NCI-H2171 (cell line): ENCODE measurements at regions not wholly inside any gene's neighbourhood (a gene's known extent, or its start where the extent isn't known, plus 50 kb on each side); places are given as distances from the start of the nearest gene placed in this dataset.

Source experiments
- DNase-seq: peaks from one replicate; lab custom pipeline; 2025; lab: John Stamatoyannopoulos, UW

DNA sequence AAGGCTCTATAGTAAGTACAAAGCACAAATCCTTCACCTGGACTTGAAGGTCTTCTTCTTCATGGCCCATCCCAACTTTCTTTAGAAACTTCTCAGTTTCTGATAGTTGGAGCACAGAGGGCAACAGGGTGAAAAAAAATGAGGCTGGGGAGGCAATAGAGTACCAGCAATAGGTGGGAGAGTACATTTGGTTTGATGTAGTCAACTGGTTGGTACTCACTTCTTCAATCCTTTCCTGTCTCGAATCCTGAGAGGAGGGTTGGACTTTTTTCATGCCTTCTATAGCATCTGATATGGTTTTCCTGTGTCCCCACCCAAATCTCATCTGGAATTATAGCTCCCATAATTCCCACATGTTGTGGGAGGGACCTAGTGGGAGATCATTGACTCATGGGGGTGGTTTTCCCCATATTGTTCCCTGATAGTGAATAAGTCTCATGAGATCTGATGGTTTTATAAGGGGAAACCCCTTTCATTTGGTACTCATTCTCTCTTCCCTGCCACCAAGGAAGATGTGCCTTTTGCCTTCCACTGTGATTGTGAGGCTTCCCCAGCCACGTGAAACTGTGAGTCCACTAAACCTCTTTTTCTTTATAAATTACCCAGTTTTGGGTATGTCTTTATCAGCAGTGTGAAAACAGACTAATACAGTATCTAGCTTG is 75.9 kb upstream of the LCLAT1 start:
- DNase-seq = no peak

- DNase-seq = no peak
These were observed 75.2 kb upstream of the LCLAT1 start for GRCh38 chr2:30371772-30372373.

DNA sequence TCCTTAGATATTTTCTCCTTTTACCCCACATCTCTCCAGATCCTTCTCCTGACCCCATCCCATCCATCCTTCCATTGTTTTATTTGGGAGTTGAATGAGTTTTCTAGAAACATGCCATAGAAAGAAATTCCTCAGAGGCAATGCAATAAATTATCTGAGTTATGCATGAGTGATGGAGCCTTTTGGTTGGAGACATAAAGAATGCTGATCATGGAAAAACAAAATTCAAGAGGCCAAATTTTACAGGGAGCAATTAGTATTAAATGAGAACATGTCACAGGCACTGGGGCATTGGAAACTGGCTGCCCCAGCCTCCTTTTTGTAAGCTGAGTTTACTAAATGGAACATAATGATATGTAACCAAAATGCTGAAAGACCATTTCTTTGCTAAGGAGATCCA is 74.2 kb upstream of the LCLAT1 start:
- no peak for DNase-seq

- no peak for DNase-seq
These were observed 73.2 kb upstream of the LCLAT1 start for GRCh38 chr2:30373881-30374302.

DNA sequence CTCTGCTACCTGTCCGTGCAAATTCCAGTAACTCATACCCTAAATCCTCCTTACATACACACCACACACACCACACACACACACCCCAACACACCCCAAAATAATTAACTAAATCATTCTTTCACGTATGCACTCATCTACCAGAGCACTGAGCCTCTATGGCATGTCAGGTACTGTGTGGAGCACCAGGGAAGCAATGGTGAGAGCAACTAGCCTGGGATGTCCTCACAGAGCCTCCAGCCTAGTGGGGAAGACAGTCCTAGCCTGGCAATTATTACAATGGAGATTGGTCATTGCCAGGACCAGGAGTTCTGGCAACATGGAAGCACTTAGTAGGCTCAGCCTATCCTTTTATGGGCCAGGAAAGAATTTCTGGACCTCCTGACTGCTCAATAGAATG is 72.7 kb upstream of the LCLAT1 start:
- no peak for DNase-seq

- DNase-seq = no peak
These were observed 71.1 kb upstream of the LCLAT1 start for GRCh38 chr2:30375915-30376314.

GRCh38 chr2:30379481-30379880 is 67.6 kb upstream of the LCLAT1 start:
- no peak for DNase-seq

- no peak for DNase-seq
These were observed 66.2 kb upstream of the LCLAT1 start for GRCh38 chr2:30380824-30381223.

- DNase-seq = no peak
These were observed 64.8 kb upstream of the LCLAT1 start for GRCh38 chr2:30382162-30382783.

DNA sequence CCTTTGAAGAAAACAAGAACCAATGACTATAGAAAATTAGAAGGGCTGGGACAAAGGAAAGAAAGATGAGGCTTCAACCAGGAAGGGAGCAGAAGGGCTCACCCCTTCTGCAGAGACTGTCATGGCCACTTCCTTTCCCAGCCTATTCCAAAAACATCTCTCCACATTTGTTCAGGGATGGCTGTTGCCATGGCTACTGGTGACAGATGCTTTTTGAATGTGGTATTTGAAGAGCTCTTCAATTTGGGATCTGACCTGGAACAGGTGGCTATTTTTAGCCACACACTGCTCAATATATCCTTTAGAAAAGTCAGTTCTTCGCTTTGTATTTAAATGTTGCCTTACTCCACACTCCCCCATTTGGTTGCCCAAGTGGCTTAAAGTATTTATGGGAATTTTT is 64.1 kb upstream of the LCLAT1 start:
- peak; percentile 33 for DNase-seq

DNA sequence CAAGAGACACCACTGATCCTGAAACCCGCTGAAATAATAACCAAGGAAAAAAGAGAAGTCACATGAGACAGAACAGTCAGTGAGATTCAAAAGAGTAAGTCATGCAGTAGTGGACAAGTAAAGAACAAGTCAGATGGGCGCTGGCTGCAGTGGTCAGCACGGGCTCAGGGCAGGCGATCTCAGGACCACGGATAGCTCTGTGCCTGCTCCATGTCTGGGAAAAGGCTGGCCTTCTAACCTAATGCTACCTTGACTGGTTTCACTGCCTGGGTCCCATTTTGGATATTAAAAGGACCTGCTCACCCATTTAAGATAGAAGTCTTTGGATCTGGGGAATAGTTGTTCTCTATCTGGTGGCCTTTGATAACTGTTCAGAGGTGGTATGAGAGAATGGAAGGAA is 61.7 kb upstream of the LCLAT1 start:
- DNase-seq = no peak

DNA sequence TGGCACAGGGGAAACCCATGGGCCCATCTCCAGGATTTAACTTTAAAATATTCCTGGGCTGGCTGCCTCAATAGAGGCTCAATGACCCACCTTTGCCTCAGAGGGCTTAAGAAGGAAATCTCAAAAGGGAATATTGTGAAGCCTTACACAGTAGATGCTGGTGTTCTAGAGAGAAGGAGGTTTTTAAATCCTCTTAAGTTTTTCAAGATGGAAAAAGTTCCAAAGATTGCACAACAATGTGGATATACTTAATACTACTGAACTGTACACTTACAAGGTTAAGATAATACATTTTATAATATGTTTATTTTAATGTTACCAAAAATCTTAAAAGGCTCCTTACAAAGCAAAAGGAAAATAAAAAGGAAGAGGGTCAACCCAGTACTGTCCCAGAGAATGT is 54.9 kb upstream of the LCLAT1 start:
- DNase-seq = no peak

DNA sequence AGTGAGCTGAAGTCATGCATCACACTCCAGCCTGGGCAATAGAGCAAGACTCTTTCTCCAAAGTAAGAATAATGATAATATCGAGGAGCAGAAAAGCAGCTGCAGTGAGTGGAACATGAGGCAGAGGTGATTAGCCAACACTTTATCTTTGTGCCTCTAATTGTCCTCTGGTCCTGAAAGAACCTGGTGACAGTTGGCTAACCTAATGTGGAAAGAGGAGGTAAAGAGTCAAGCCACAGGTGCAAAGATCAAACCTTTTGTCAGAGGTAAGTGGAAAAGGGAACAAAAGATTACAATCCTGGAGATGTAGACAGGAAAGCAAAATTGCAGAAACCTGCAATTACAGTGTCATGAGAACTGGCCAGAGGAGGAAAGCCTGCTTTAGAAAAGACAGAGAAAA is 53.5 kb upstream of the LCLAT1 start:
- no peak for DNase-seq

DNA sequence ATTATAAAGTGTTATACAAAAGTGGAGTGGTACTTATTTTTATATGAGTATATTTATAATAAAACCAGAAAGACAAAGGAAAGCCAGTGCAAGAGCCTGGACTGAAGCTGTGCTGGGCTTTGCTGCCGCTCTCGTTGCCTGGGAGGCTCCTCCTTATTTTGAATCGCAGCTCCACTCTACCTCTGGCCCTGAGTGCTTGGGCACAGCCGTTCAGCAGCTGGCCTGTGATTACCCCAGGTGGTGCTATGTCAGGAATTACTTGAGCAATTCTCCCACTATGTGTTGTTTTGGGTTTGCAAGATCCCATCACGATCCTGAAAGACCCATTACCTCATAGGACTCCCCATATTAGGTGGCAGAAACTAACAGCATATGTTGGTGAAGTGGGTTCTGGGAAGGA is 53.0 kb upstream of the LCLAT1 start:
- no peak for DNase-seq

DNA sequence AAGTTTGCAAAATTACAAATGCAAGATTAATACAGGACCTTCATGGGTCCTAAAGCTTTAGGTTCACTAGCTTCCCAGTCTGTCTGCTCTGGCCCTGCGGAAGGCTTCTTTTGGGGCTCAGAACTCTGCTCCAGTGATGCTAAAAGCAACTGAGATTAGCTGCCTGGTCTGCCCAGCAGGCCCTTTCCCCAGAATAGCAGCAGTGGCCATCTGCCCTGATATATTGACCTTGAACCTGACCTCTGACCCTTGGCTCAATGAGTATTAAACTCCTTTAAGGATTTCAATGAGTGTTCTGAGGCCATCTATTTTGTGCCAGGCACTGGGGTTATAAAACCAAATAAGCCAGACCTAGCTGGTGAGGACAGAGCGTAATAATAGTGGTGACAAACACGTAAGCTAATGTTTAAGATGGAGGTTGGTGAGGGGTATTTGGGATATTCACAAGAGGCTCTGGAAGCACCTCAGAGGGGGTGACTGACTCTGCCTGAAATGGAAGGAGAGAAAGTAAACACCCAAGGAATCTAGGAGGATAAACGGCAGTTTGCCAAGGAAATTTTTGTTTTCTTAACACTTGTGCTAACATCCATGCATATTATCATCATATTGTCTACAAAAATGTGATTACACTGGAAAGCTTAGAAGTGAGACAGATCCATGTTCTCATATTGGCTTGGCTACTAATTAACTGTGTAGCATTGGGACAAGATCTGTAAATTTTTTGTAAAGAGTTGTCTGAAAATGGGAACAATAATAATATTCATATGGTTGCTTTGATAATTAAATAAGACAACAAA is 50.4 kb upstream of the LCLAT1 start:
- no peak for DNase-seq
